ENCODE measurements at regions not wholly inside any gene's neighbourhood (a gene's known extent, or its start where the extent isn't known, plus 50 kb on each side); places are given as distances from the start of the nearest gene placed in this dataset.
A peak's percentile ranks its signal among the peaks of the same experiment; 100 is the strongest.

- H3K4me3 ChIP-seq (ENCODE audit: low read depth, low read length) = no peak overlapping the region
- TF ChIP-seq CTCF (IDR thresholded peaks at IDR 0.05; ENCODE audit: insufficient read depth, low read depth, low read length) = no peak
- DNase-seq (ENCODE audit: low read depth) = no peak
Measured at GRCh38 chrX:26670521-26670920, 454.6 kb downstream of the MAGEB5 start.

GRCh38 chrX:26664919-26665318 lies 448.9 kb downstream of the MAGEB5 start:
- no peak for DNase-seq (ENCODE audit: low read depth)
- no peak overlapping the region for H3K4me3 ChIP-seq (ENCODE audit: low read depth, low read length)
- no peak for TF ChIP-seq CTCF (IDR thresholded peaks at IDR 0.05; ENCODE audit: insufficient read depth, low read depth, low read length)

- no peak for TF ChIP-seq CTCF (IDR thresholded peaks at IDR 0.05; ENCODE audit: insufficient read depth, low read depth, low read length)
- no peak for DNase-seq (ENCODE audit: low read depth)
- H3K4me3 ChIP-seq (ENCODE audit: low read depth, low read length) = no peak overlapping the region
Measured at GRCh38 chrX:26653050-26653449, 437.1 kb downstream of the MAGEB5 start.

GRCh38 chrX:26651755-26652154 lies 435.8 kb downstream of the MAGEB5 start:
- TF ChIP-seq CTCF (IDR thresholded peaks at IDR 0.05; ENCODE audit: insufficient read depth, low read depth, low read length) = peak; percentile 11
- no peak overlapping the region for H3K4me3 ChIP-seq (ENCODE audit: low read depth, low read length)
- DNase-seq (ENCODE audit: low read depth) = no peak

GRCh38 chrX:26649534-26649933 lies 433.6 kb downstream of the MAGEB5 start:
- DNase-seq (ENCODE audit: low read depth) = peak; percentile 6
- peak; percentile 42 for TF ChIP-seq CTCF (IDR thresholded peaks at IDR 0.05; ENCODE audit: insufficient read depth, low read depth, low read length)
- no peak overlapping the region for H3K4me3 ChIP-seq (ENCODE audit: low read depth, low read length)

- TF ChIP-seq CTCF (IDR thresholded peaks at IDR 0.05; ENCODE audit: insufficient read depth, low read depth, low read length) = no peak
- no peak overlapping the region for H3K4me3 ChIP-seq (ENCODE audit: low read depth, low read length)
- DNase-seq (ENCODE audit: low read depth) = no peak
Measured at GRCh38 chrX:26631385-26631784, 415.4 kb downstream of the MAGEB5 start.

GRCh38 chrX:26613956-26614355 lies 398.0 kb downstream of the MAGEB5 start:
- TF ChIP-seq CTCF (IDR thresholded peaks at IDR 0.05; ENCODE audit: insufficient read depth, low read depth, low read length) = no peak
- peak; percentile 11 for DNase-seq (ENCODE audit: low read depth)
- H3K4me3 ChIP-seq (ENCODE audit: low read depth, low read length) = no peak overlapping the region
